Activated CD4-positive, alpha-beta T cell treated with anti-CD3 and anti-CD28 coated beads, Interleukin-2, amount 10 ng/mL, durations not matched to agents 24 days and 14 days (primary cell): ENCODE measurements at regions not wholly inside any gene's neighbourhood (a gene's known extent, or its start where the extent isn't known, plus 50 kb on each side); places are given as distances from the start of the nearest gene placed in this dataset.

Experiments
- DNase-seq: peaks from one replicate; pipeline ENCODE4 v3.0.0; 2022
- H3K27ac Mint-ChIP-seq: one replicate; pipeline ENCODE4 v1.8.0; 2022; ENCODE audit warnings: mild to moderate bottlenecking, mixed read lengths
- H3K27me3 Mint-ChIP-seq: one replicate; pipeline ENCODE4 v1.8.0; 2022; ENCODE audit warnings: mixed read lengths
- H3K36me3 Mint-ChIP-seq: one replicate; pipeline ENCODE4 v1.8.0; 2022; ENCODE audit warnings: low read depth, mild to moderate bottlenecking, mixed read lengths
- H3K4me1 Mint-ChIP-seq: one replicate; pipeline ENCODE4 v1.8.0; 2021; ENCODE audit warnings: mixed read lengths
- H3K4me3 Mint-ChIP-seq: one replicate; pipeline ENCODE4 v1.8.0; 2022; ENCODE audit warnings: mild to moderate bottlenecking, moderate library complexity, mixed read lengths
- H3K9me3 Mint-ChIP-seq: one replicate; pipeline ENCODE4 v1.8.0; 2021; ENCODE audit warnings: mixed read lengths
- intact Hi-C: fragments of 100-400 bp; cut with micrococcal nuclease; formaldehyde crosslinking; loops from one replicate; pipeline ENCODE4 v1.15.1; 2023

DNA sequence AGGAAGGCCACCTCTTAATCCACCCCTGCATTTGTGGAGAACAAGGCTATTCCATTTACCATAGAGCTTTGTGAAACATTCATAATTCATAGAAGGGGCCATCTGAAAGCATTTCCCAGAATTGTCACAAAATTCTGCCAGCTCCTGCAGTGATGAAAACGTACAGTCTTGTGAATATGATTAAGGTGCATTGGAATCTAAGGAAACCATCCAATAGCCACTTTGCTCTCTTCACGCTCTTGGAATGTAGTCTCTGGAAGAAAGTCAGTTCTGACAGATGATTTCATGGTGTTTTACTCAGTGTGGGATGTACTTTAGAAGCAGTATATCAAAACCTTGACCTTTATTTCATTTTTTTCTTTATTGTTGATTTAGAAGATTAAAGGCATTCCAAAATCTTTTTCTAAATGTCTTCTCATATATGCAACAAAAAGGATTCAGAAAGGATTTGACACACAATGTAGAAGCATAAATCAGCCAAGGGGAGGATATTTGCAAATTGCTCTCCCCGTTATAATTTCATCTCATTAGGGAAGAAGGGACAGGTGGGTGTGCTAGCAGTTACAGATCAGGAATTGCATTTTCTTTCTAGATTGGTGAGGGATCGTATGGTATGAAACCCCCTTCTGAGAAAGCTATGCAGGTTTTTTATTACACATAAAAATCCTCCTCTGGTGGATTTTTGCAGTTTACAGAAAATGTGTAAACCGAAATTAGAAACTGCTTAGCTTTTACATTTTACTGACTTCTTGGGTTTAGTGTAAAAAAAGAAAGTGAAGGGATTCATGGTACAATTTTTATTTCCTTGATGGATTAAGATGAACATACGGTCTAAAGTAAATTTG lies 390.2 kb downstream of the LRIG3 start:
- intact Hi-C loops = no loop called here
- H3K36me3 Mint-ChIP-seq = no peaks in the 10 kb centered on the region
- H3K4me3 Mint-ChIP-seq = no peak overlapping the region
- H3K9me3 Mint-ChIP-seq = no peaks in the 10 kb centered on the region
- no peaks in the 10 kb centered on the region for H3K27me3 Mint-ChIP-seq
- no peak overlapping the region for H3K27ac Mint-ChIP-seq
- no peaks in the 10 kb centered on the region for H3K4me1 Mint-ChIP-seq
- no peak for DNase-seq

DNA sequence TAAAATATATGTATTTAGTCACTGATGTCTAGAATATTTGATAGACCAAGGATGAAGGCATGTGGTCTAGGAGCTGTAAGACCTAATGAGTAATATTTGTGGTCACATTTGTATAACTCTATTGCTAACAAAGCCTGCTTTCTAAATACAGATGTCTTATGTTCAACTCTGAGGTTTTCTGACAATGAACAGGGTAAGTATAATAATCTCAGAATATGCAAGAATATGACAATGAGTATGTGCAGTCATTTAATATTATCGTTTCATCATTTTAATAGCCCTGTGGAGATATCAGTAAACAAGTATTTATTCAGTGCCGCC lies 389.6 kb downstream of the LRIG3 start:
- no peaks in the 10 kb centered on the region for H3K9me3 Mint-ChIP-seq
- H3K27ac Mint-ChIP-seq = no peak overlapping the region
- no peaks in the 10 kb centered on the region for H3K27me3 Mint-ChIP-seq
- DNase-seq = no peak
- H3K4me3 Mint-ChIP-seq = no peak overlapping the region
- no peaks in the 10 kb centered on the region for H3K36me3 Mint-ChIP-seq
- intact Hi-C loops = no loop called here
- no peaks in the 10 kb centered on the region for H3K4me1 Mint-ChIP-seq

- H3K36me3 Mint-ChIP-seq = no peaks in the 10 kb centered on the region
- H3K9me3 Mint-ChIP-seq = no peaks in the 10 kb centered on the region
- no peaks in the 10 kb centered on the region for H3K4me1 Mint-ChIP-seq
- intact Hi-C loops = no loop called here
- H3K27ac Mint-ChIP-seq = no peak overlapping the region
- H3K4me3 Mint-ChIP-seq = no peak overlapping the region
- no peak for DNase-seq
- no peaks in the 10 kb centered on the region for H3K27me3 Mint-ChIP-seq
Observed at GRCh38 chr12:58532855-58533608, 387.3 kb downstream of the LRIG3 start.

DNA sequence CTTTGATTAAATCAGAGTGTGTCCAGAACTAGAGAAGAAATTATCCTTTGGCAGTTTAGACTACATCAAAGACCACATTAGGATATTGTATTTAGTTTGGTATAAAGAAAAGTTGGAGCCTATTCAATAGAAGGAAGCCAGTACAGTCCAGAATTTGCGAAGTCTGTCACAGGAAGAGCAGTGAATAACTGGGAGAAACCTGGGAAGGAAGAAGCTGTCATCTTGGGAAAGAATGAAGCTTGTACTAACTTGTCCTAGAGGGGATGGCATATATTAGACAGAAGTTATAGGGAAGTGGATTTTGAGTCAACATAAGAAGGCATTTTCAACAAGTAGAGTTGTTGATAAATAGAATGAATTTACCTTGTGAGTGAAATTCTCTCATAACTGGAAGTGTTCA lies 386.7 kb downstream of the LRIG3 start:
- H3K4me3 Mint-ChIP-seq = no peak overlapping the region
- no peaks in the 10 kb centered on the region for H3K4me1 Mint-ChIP-seq
- H3K9me3 Mint-ChIP-seq = no peaks in the 10 kb centered on the region
- DNase-seq = no peak
- no peaks in the 10 kb centered on the region for H3K27me3 Mint-ChIP-seq
- H3K36me3 Mint-ChIP-seq = no peaks in the 10 kb centered on the region
- no peak overlapping the region for H3K27ac Mint-ChIP-seq
- intact Hi-C loops = no loop called here

DNA sequence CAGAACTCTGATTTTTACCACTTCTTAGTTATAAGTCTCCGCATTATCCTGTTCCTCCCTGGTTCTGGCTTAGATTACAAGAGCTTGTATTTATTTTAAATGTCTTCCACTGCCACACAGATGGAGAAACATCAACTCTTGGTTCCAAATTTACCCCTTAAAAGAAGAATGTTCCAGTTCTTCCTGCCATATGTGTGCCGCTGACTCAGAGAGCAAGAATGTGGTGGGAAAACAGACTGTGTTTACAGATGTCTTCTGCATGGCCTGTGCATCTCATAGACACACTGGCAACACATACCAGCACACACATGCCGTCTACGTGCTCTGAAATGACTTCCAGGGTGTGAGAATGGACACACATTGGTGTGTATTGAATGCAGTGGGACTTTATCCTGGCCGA lies 383.0 kb downstream of the LRIG3 start:
- Mint-ChIP-seq H3K36me3 (no peaks in the 10 kb centered on the region), H3K4me3 (no peak overlapping the region), H3K4me1 (no peaks in the 10 kb centered on the region), H3K27me3 (no peaks in the 10 kb centered on the region), H3K27ac (no peak overlapping the region), H3K9me3 (no peaks in the 10 kb centered on the region)
- DNase-seq = no peak
- intact Hi-C loops = no loop called here

DNA sequence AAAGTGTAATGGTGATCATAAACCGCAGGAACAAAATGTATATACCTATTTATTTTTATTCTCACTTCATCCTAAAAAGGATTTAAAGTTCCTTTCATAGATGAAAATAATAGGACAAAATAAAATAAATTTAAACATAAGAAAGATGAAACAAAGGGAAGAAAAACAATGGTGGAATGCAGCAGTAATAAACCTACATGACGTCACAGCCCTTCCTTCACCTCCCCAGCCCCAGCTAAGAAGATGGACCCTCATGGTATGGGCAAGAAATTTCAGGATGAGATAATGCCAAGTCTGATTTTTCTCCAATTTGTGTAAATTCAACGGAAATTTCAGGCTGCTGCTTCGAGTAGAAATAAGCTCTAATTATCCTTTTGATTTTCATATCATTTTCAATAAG lies 381.0 kb downstream of the LRIG3 start:
- intact Hi-C loops = no loop called here
- Mint-ChIP-seq H3K36me3 (no peaks in the 10 kb centered on the region), H3K4me1 (no peaks in the 10 kb centered on the region), H3K4me3 (no peak overlapping the region), H3K27me3 (peaks cover under 1% of the 10 kb centered on the region), H3K27ac (no peak overlapping the region), H3K9me3 (no peaks in the 10 kb centered on the region)
- DNase-seq = no peak

- Mint-ChIP-seq H3K27me3 (peaks cover 2% of the 10 kb centered on the region), H3K4me3 (no peak overlapping the region), H3K27ac (no peak overlapping the region), H3K9me3 (no peaks in the 10 kb centered on the region), H3K36me3 (no peaks in the 10 kb centered on the region), H3K4me1 (no peaks in the 10 kb centered on the region)
- peak; percentile 60 for DNase-seq
- intact Hi-C loops = no loop called here
Observed at GRCh38 chr12:58540480-58541299, 379.6 kb downstream of the LRIG3 start.

DNA sequence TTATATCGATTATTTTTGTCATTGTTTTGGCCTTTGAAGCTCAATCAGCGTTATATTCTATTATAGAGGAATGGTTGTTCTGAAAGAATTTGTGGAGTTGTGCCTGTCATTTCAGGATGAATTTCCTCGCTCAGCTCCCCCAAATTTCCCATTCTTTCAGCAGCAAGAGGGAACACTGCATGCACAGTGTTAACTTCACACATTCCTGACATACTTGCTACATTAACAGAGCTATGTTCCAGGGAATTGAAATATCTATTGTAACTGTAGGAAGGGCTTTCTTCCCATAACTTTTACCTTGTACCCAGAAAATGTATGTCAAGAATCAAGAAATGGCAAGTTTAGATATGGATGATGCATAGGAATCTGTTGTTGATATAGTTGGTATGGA lies 379.0 kb downstream of the LRIG3 start:
- Mint-ChIP-seq H3K4me1 (no peaks in the 10 kb centered on the region), H3K36me3 (no peaks in the 10 kb centered on the region), H3K27ac (no peak overlapping the region), H3K27me3 (peaks cover 2% of the 10 kb centered on the region), H3K9me3 (no peaks in the 10 kb centered on the region), H3K4me3 (no peak overlapping the region)
- intact Hi-C loops = no loop called here
- no peak for DNase-seq

DNA sequence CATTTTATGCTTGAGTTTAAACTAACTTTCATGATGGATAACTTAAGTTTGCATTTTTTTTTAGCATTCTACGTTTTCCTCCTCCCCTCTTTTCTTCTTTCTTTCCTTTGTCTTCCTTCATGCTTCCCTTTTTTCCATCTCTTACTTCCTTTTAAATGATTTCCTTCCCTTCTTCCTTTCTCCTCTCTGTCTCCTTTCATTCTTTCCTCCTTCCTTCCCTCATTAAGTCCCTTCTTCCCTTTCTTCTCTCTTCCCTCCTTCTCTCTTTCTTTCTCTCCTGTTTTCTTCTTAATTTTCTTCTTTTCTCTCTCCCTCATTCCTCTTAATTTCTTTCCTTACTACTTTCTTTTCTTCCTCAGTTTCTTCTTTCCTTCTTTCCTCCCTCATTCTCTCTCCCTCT lies 376.0 kb downstream of the LRIG3 start:
- Mint-ChIP-seq H3K9me3 (no peaks in the 10 kb centered on the region), H3K27me3 (peaks cover 2% of the 10 kb centered on the region), H3K27ac (no peak overlapping the region), H3K4me3 (no peak overlapping the region), H3K36me3 (no peaks in the 10 kb centered on the region), H3K4me1 (no peaks in the 10 kb centered on the region)
- DNase-seq = no peak
- intact Hi-C loops = no loop called here

DNA sequence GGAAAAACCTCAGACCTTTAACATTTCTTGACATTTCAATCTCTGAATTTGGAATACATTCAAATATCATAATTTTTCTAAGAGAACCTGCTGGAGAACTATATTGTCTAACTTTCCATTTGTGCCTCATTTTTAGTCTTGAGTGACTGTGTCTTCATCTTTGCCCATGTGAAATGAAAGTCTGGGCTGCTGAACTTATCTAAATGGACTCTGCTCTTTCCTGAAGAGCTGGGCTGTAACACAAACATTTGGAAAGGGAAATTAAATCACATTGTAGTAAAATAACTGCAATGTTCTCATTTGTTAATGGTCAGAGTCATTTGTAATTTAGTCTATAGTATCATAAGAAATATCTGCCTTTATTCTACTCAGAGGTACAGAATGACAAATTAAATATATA lies 373.1 kb downstream of the LRIG3 start:
- Mint-ChIP-seq H3K27ac (no peak overlapping the region), H3K4me3 (no peak overlapping the region), H3K27me3 (peaks cover 2% of the 10 kb centered on the region), H3K4me1 (no peaks in the 10 kb centered on the region), H3K36me3 (no peaks in the 10 kb centered on the region), H3K9me3 (no peaks in the 10 kb centered on the region)
- DNase-seq = no peak
- intact Hi-C loops = no loop called here

DNA sequence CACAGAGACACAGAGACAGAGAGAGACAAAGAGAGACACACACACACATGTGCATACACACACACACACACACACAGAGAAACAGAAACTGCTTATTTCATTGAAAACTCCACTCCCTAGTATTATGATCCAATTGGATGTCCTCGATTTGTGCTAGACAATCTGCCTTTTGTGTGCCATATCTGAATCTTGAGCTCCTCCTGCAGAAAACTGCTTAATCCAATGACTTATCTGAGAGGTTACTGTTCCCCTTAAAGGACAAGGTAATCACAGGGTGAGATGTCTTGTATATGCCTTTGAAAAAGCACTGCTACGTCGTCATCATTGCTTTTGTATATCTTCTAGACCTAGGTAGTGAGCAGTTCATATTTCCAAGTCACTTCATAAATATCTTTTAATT lies 371.5 kb downstream of the LRIG3 start:
- no peaks in the 10 kb centered on the region for H3K9me3 Mint-ChIP-seq
- H3K27me3 Mint-ChIP-seq = peaks cover 2% of the 10 kb centered on the region
- H3K4me1 Mint-ChIP-seq = no peaks in the 10 kb centered on the region
- no peak overlapping the region for H3K27ac Mint-ChIP-seq
- intact Hi-C loops = no loop called here
- H3K36me3 Mint-ChIP-seq = no peaks in the 10 kb centered on the region
- no peak for DNase-seq
- no peak overlapping the region for H3K4me3 Mint-ChIP-seq

DNA sequence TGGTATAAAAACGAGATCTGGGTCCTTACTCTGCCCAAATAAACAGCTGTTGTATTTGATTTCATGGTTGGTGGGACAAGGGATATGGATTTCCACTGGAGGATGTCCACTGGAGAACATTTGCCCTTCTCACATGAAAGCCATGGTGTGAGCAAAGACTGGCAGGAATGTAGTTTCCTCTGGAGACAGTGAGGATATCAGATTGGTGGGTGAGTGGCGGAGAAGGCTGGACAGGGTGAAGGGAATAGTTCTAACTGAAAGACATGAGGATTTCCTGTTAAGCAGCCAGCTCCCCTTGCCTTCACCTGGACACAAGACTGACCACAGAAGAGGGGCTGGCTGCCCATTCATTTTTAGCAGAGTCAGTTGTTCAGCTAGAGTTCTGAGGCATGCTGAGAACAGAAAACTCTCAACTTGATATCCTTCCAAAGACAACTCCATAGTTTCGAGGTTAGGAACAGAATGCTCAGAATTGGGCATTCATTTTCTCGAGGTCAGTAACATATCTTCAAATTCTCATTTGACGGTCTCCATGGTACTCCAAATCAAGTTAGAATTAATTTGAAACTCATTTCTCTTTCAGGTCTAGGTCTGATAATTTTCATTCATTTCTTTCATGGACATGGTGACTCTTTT lies 365.7 kb downstream of the LRIG3 start:
- intact Hi-C loops = no loop called here

DNA sequence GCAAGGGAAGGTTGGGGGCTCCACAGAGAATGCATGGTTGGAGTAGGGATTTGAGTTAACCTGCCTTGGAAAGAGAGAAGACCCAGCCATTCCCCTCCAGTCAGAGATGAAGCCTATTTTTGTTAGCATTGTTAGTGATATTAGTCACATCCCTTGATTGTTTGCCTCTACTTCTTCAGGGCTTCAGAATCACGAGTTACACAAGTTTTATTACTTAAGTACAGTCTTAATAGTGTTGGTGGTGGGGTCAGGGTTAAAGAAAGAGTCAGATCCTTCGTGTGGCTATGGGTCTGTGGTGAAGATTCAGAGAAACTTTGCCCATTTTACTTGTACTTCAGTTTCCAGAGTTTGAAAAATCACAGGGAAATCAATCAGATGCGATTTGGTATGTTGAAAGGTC lies 363.1 kb downstream of the LRIG3 start:
- intact Hi-C loops = no loop called here
- Mint-ChIP-seq H3K27ac (no peak overlapping the region), H3K4me1 (no peaks in the 10 kb centered on the region), H3K9me3 (no peaks in the 10 kb centered on the region), H3K4me3 (no peak overlapping the region), H3K36me3 (no peaks in the 10 kb centered on the region), H3K27me3 (no peaks in the 10 kb centered on the region)
- DNase-seq = no peak

More for the DNA sequence above, 365.7 kb downstream of the LRIG3 start:
- Mint-ChIP-seq H3K27me3 (no peaks in the 10 kb centered on the region), H3K9me3 (no peaks in the 10 kb centered on the region), H3K36me3 (no peaks in the 10 kb centered on the region), H3K4me3 (no peak overlapping the region), H3K27ac (no peak overlapping the region), H3K4me1 (no peaks in the 10 kb centered on the region)
- no peak for DNase-seq

GRCh38 chr12:58557661-58558060 lies 362.6 kb downstream of the LRIG3 start:
- H3K27me3 Mint-ChIP-seq = no peaks in the 10 kb centered on the region
- H3K4me1 Mint-ChIP-seq = no peaks in the 10 kb centered on the region
- H3K4me3 Mint-ChIP-seq = no peak overlapping the region
- no peak overlapping the region for H3K27ac Mint-ChIP-seq
- intact Hi-C loops = no loop called here
- H3K36me3 Mint-ChIP-seq = no peaks in the 10 kb centered on the region
- no peak for DNase-seq
- H3K9me3 Mint-ChIP-seq = no peaks in the 10 kb centered on the region
